ENCODE measurements at regions not wholly inside any gene's neighbourhood (a gene's known extent, or its start where the extent isn't known, plus 50 kb on each side); places are given as distances from the start of the nearest gene placed in this dataset.

- H3K4me3 ChIP-seq (ENCODE audit: extremely low read depth in 1 of 4, insufficient read depth in 2 of 4, low read depth in 3 of 4, low read length in 4 of 4) = no peak overlapping the region
- H3K27me3 ChIP-seq (replicated peaks in 1 of 4; ENCODE audit: control insufficient read depth in 3 of 4, extremely low read depth in 1 of 4, insufficient read depth in 3 of 4, low read length in 3 of 4) = no peaks in the 10 kb centered on the region
- no peak overlapping the region for H3K9ac ChIP-seq (replicated peaks in 1 of 4; ENCODE audit: extremely low read depth in 1 of 4, low read depth in 3 of 4, low read length in 3 of 4)
- no peak overlapping the region for H3K18ac ChIP-seq (ENCODE audit: extremely low read depth, low read length)
- H3K4ac ChIP-seq (replicated peaks; ENCODE audit: insufficient read length, low read depth, low read length) = no peak overlapping the region
- no peaks in the 10 kb centered on the region for H3K79me1 ChIP-seq (ENCODE audit: low read depth, low read length)
- H3K23ac ChIP-seq (ENCODE audit: insufficient read length) = no peak overlapping the region
- ChIA-PET POLR2A (ENCODE audit: partially characterized antibody) (no interaction called here), CTCF (ENCODE audit: partially characterized antibody) (no interaction called here)
- no peak overlapping the region for H2BK5ac ChIP-seq (ENCODE audit: low read depth, low read length)
- H4K5ac ChIP-seq (ENCODE audit: insufficient read length, low read depth, low read length) = no peak overlapping the region
- H4K20me1 ChIP-seq (replicated peaks in 1 of 2; ENCODE audit: control insufficient read depth in 1 of 2, insufficient read depth in 2 of 2, low read length in 2 of 2) = no peaks in the 10 kb centered on the region
- no peaks in the 10 kb centered on the region; the same call in 1 of the 2 replicates for H3K23me2 ChIP-seq (ENCODE audit: low read depth, low read length)
- no peaks in the 10 kb centered on the region for H3K9me3 ChIP-seq (ENCODE audit: insufficient read depth in 2 of 2, low read depth in 1 of 2, low read length in 1 of 2)
- H3K4me2 ChIP-seq (ENCODE audit: insufficient read depth in 1 of 2, low read depth in 2 of 2, low read length in 2 of 2) = no peak overlapping the region
- no peaks in the 10 kb centered on the region for H3K79me2 ChIP-seq (ENCODE audit: control insufficient read depth in 1 of 2, insufficient read depth in 2 of 2, low read length in 2 of 2)
- no peaks in the 10 kb centered on the region for H3K36me3 ChIP-seq (ENCODE audit: control insufficient read depth in 2 of 4, insufficient read depth in 4 of 4, low read length in 3 of 4)
- no peak overlapping the region for H4K8ac ChIP-seq (ENCODE audit: extremely low read depth, insufficient read depth, low read length)
- no peaks in the 10 kb centered on the region for H3K4me1 ChIP-seq (replicated peaks in 1 of 4; ENCODE audit: control insufficient read depth in 3 of 4, insufficient read depth in 4 of 4, low read length in 3 of 4)
- H2BK12ac ChIP-seq (ENCODE audit: low read depth, low read length) = no peak overlapping the region
- no peak overlapping the region for H2BK20ac ChIP-seq (ENCODE audit: low read length)
- H3K27ac ChIP-seq (ENCODE audit: low read depth, low read length) = no peak overlapping the region
- no peak overlapping the region for H2AFZ ChIP-seq (ENCODE audit: low read length)
- H3K56ac ChIP-seq (replicated peaks; ENCODE audit: insufficient read length, low read depth, low read length) = no peak overlapping the region
- H3K14ac ChIP-seq (ENCODE audit: insufficient read length) = no peak overlapping the region
- H2AK5ac ChIP-seq (ENCODE audit: low read depth, low read length) = no peak overlapping the region
- H2BK120ac ChIP-seq (replicated peaks; ENCODE audit: low read depth, low read length) = no peak overlapping the region
- FAIRE-seq (no peak), DNase-seq (ENCODE audit: low read depth in 1 of 2, low spot score in 2 of 2) (no peak)
- no peak overlapping the region for H4K91ac ChIP-seq (replicated peaks; ENCODE audit: insufficient read length, low read length)
- H2BK15ac ChIP-seq (ENCODE audit: low read length) = no peak overlapping the region
- no peak for TF ChIP-seq BCL11A (IDR thresholded peaks at IDR 0.05; ENCODE audit: low read depth in 2 of 2, low read length in 2 of 2)
- TF ChIP-seq TBP (IDR thresholded peaks at IDR 0.05; ENCODE audit: low read depth, low read length) = no peak
- TF ChIP-seq PHF8 (conservative IDR thresholded peaks at IDR 0.05; ENCODE audit: low read depth, low read length) = no peak
These were observed 151.2 kb upstream of the MINDY3 start for GRCh38 chr10:16011548-16011947.
